ENCODE measurements at regions not wholly inside any gene's neighbourhood (a gene's known extent, or its start where the extent isn't known, plus 50 kb on each side); places are given as distances from the start of the nearest gene placed in this dataset.

DNA sequence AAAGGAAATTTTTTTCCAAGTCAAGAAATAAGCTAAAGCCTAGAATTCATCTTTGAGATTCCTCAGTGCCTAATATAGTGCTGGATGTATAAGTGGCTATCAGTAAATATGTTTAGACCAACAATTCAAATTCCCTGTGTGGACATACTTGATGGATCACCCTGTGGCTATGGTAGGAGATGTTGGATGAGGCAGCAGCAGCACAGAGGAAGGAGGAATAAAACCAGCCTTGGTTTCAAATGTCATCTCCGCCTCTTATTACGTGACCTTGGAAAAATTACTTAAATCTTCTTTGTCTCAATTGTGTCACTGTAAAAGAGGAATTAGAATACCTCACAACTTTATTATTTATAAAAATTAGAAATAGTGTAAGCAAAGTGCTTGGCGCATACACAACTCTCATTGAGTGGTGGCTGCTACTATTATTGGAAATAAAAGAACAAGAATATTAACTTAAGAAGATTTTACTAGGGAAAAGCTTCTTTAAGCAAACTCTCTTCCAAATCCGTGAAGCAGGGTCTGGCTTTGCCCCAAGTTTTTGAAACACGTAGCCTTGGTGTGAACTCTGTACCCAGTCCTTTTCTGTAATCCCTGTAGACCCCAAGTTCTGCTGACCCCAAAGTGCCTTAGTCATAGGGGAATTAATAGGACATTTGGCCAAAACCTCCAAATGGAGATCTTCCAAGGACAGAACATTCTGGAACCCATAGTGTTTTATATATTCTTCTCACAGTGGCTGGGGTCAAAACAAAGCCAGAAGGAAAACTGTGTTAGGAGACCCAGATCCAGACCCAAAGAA is 283.8 kb downstream of the PTEN start:
- H3K36me3 ChIP-seq (ENCODE audit: control insufficient read depth, insufficient read depth, low read length), result no peaks in the 10 kb centered on the region
- H3K27me3 ChIP-seq (ENCODE audit: control insufficient read depth, insufficient read depth, low read length), result no peaks in the 10 kb centered on the region
- no peak overlapping the region for H3K4me3 ChIP-seq (ENCODE audit: low read depth, low read length)
- DNase-seq (ENCODE audit: low read depth), result no peak
- TF ChIP-seq, protein P1, sequence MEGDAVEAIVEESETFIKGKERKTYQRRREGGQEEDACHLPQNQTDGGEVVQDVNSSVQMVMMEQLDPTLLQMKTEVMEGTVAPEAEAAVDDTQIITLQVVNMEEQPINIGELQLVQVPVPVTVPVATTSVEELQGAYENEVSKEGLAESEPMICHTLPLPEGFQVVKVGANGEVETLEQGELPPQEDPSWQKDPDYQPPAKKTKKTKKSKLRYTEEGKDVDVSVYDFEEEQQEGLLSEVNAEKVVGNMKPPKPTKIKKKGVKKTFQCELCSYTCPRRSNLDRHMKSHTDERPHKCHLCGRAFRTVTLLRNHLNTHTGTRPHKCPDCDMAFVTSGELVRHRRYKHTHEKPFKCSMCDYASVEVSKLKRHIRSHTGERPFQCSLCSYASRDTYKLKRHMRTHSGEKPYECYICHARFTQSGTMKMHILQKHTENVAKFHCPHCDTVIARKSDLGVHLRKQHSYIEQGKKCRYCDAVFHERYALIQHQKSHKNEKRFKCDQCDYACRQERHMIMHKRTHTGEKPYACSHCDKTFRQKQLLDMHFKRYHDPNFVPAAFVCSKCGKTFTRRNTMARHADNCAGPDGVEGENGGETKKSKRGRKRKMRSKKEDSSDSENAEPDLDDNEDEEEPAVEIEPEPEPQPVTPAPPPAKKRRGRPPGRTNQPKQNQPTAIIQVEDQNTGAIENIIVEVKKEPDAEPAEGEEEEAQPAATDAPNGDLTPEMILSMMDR (IDR thresholded peaks at IDR 0.05; ENCODE audit: insufficient read depth, low read length, poor library complexity, severe bottlenecking), result no peak

DNA sequence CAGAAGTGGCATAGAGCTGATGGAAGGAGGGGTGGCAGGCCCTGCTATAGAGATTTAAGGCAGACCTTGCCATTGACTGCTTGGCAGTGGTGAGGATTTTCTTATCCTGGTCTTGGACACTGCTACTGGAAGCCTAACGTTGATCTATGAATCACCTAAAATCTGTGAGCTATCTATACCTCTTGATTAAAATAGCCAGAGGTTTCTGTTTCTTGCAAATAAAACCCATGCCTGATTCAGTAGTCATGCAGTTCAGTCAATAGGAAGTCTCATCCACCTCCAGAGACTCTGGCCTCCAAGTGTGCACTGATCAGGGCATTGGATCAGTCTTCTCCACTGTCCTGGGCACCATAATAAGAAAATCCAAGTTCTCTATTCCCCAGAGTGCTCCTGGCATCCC is 286.5 kb downstream of the PTEN start:
- no peaks in the 10 kb centered on the region for H3K36me3 ChIP-seq (ENCODE audit: control insufficient read depth, insufficient read depth, low read length)
- no peaks in the 10 kb centered on the region for H3K27me3 ChIP-seq (ENCODE audit: control insufficient read depth, insufficient read depth, low read length)
- TF ChIP-seq, protein P1 (IDR thresholded peaks at IDR 0.05; ENCODE audit: insufficient read depth, low read length, poor library complexity, severe bottlenecking), result no peak
- no peak overlapping the region for H3K4me3 ChIP-seq (ENCODE audit: low read depth, low read length)
- DNase-seq (ENCODE audit: low read depth), result no peak

DNA sequence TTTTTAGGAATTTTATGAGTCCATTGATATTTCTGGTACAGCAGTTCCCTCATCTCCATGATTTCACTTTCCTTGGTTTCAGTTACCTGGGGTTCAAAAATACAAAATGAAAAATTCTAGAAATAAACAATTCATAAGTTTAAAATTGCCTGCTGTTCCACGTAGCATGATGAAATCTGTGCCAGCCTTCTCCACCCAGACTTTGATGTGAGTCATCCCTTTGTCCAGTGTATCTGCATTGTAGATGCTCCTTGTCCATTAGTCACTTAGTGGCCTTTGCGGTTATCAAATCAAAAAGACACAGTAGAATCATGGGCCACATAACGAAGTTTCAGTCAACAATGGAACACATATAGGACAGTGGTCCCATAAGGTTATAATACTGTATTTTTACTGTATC is 286.9 kb downstream of the PTEN start:
- DNase-seq (ENCODE audit: low read depth), result no peak
- H3K36me3 ChIP-seq (ENCODE audit: control insufficient read depth, insufficient read depth, low read length), result no peaks in the 10 kb centered on the region
- no peaks in the 10 kb centered on the region for H3K27me3 ChIP-seq (ENCODE audit: control insufficient read depth, insufficient read depth, low read length)
- H3K4me3 ChIP-seq (ENCODE audit: low read depth, low read length), result no peak overlapping the region
- TF ChIP-seq, protein P1 (IDR thresholded peaks at IDR 0.05; ENCODE audit: insufficient read depth, low read length, poor library complexity, severe bottlenecking), result no peak

DNA sequence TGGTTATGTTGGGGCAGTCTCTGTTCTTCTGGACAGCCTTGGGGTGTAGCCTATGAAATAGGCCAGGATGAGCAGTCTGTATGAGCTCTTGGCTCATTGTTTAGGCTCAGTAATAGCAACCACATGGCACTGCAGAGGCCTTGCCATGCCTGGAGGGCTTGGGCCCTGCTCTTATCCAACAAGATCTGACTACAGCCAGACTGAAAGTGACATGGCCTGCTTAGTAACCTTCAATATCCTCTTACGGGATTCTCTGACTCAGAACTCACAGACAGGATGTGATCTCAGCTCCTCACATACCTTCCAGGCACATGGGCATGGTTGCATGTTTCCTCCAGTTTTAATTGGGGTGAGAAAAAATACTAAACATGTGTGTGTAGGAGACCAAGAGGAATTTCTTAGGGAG is 289.3 kb downstream of the PTEN start:
- H3K27me3 ChIP-seq (ENCODE audit: control insufficient read depth, insufficient read depth, low read length), result no peaks in the 10 kb centered on the region
- TF ChIP-seq, protein P1 (IDR thresholded peaks at IDR 0.05; ENCODE audit: insufficient read depth, low read length, poor library complexity, severe bottlenecking), result no peak
- DNase-seq (ENCODE audit: low read depth), result peak; percentile 87
- H3K4me3 ChIP-seq (ENCODE audit: low read depth, low read length), result no peak overlapping the region
- no peaks in the 10 kb centered on the region for H3K36me3 ChIP-seq (ENCODE audit: control insufficient read depth, insufficient read depth, low read length)

DNA sequence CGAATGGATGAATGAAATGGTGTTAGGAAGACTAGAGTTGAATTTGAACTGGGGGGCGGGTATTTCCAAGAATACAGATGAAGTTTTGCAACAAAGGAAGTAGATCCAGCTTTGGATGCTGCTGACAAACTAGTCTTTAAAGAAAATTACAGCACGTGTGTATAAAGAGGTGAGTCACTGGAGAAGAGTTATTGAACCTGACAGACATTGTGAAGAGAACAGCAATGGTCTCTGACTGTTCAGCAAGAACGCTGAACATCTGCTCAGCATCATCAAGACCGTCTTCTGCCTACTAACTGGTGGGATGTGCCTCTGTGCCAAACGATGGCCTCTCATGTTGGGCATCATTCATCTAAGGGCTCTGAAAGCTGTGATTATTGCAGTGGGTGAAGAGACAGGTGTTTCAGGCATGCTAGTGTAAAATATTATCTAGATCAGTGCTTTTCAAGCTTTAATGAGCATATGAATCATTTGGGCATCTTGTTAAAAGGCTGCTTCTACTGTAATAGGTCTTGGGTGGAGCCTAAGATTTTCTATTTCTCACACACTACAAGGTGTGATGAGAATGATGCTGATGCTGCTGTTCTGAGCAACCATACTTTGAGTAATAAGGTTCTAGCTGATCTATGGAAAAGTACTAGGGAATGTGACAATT is 291.3 kb downstream of the PTEN start:
- TF ChIP-seq, protein P1 (IDR thresholded peaks at IDR 0.05; ENCODE audit: insufficient read depth, low read length, poor library complexity, severe bottlenecking), result no peak
- no peak for DNase-seq (ENCODE audit: low read depth)
- Histone ChIP-seq H3K27me3 (ENCODE audit: control insufficient read depth, insufficient read depth, low read length) (no peaks in the 10 kb centered on the region), H3K4me3 (ENCODE audit: low read depth, low read length) (no peak overlapping the region), H3K36me3 (ENCODE audit: control insufficient read depth, insufficient read depth, low read length) (no peaks in the 10 kb centered on the region)

Measured in kidney epithelial cell (primary cell).